ENCODE measurements at regions not wholly inside any gene's neighbourhood (a gene's known extent, or its start where the extent isn't known, plus 50 kb on each side); places are given as distances from the start of the nearest gene placed in this dataset.
"Not testable (repeated sequence)": the region's sequence is repeated elsewhere in the genome, so short reads cannot be mapped to it uniquely, and the experiment has no call there.

GRCh38 chr1:212155219-212155618 is 119.7 kb downstream of the DTL start:
- no peak for DNase-seq (ENCODE audit: low read depth)

GRCh38 chr1:212157252-212157651 is 121.7 kb downstream of the DTL start:
- DNase-seq (ENCODE audit: low read depth) = no peak

DNA sequence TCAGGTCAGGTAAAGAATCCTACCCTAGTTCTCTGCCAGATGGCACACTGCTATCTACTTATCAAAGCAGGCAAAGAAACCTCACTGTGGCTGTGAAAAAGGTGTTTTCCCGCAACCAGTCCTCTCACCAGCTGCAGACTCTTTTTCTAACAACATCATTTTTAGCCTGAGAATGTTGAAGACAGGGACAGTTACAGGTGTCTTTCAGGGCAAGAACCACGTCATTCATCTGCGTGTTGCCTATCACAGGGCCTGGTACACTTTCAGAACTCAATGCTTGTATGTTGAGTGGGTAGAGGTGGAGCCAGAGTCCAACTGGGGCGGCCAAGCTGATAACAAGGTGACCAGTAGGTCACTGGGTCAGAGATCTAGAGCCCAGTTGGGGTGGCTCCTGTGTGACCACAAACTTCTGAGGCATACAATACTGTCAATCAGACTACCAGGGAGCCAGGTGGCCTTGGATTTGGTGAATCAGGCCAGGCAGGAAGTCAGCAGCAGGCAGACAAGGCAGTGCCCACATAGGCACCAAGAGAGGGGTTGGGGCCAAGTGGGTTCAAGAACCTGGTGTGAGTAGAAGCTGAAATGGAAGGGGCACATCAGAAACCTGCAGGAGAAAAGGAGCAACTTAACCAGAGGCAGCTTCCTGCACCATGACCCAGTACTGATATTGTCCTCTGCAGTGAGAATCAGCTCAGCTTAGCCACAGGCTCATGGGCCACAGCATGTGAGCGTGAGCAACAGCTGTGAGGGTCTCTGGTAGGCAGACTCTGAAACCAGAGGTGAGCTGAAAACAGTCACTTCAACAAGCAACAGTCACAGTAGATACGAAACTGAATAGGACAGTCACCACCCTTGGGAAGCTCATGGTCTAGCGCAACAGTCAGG is 123.6 kb downstream of the DTL start:
- no peak for DNase-seq (ENCODE audit: low read depth)

GRCh38 chr1:212161231-212161781 is 123.9 kb upstream of the PPP2R5A start:
- peak; percentile 92 for DNase-seq (ENCODE audit: low read depth)

- DNase-seq (ENCODE audit: low read depth) = peak; percentile 73
Observed at GRCh38 chr1:212162635-212163034, 122.6 kb upstream of the PPP2R5A start.

DNA sequence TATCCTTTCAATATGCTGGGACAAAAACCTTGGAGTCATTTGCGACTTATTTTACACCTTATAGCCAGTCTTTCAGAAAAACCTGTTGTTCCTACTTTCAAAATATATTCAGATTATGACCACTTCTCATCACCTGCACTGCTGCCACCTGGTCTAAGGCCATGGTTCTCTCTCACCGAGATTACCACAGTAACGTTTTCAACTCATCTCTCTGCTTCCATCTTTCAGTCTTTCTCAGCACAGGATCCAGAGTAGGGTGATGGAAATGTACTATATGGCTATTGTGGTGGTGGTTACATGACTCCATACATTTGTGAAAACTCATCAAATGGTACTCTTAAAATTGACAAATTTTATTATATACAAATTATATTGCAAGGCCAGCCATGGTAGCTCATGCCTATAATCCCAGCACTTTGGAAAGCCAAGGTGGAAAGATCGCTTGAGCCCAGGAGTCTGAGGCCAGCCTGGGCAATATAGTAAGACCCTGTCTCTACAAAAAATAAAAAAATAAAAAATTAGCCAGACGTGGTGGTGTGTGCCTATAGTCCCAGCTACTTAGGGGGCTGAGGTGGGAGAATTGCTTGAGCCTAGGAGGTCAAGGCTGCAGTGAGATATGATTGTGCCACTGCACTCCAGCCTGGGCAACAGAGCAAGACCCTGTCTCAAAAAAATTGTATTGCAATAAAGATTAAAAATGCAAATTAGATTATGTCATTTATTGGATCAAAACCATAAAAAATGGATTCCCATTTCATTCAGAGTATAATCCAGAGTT is 120.9 kb upstream of the PPP2R5A start:
- DNase-seq (ENCODE audit: low read depth) = no peak

DNA sequence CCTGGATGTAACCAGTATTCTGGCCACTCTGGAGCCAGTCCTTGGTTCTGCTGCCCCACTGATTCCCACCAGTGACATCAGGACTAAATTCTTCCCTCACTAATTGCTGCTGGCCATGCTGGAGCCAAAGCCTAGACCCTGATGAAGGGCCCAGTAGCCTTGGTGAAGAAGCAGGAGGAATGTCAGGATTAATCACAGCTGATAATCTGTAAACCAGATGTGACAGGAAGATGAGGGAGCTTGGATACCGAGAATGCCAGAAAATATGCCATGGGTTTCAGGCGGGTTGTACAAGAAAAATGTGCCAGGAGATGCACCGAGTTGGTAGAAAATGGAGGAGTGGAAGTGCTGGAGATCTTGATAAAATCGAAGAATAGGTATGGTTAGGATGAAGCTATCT is 119.0 kb upstream of the PPP2R5A start:
- DNase-seq (ENCODE audit: low read depth) = no peak

GRCh38 chr1:212166644-212167043 is 118.6 kb upstream of the PPP2R5A start:
- DNase-seq (ENCODE audit: low read depth) = no peak

DNA sequence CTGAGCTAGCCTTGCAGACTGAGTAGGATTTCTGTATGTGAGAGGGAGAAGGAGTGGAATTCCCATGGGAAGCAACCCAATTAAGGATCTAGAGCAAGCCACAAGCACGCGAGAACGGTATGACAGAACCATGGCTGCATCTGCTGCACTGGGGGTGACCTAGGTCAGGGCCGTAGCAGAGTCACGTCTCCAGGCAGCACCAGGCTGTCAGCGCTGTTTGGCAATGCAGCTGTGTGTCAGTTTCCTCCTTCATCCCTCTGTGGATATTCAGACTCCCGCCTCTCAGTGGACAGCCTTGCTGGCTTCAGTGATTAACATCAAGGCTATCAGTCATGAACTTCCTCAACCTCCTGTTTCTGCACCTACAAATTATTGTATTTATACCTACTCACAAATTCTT is 118.1 kb upstream of the PPP2R5A start:
- peak; percentile 89 for DNase-seq (ENCODE audit: low read depth)

DNA sequence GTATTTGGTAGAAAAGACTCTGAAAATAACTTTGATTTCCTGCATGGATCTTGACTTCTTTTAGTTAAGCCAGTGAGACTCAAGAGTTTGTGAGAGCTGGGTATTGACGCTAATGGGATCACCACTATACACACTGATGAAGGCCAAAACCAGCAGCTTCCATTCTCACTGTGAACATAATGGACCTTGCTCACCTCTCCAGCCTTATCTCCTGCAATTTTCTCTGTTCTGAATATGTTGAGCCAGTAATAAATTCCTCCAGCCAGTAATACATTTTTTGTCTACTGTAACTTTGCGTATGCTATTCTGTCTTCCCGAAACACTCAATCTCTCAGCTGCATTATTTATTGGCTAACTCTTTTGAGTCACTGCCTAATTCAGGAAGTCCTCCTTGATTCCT is 111.6 kb upstream of the PPP2R5A start:
- no peak for DNase-seq (ENCODE audit: low read depth)

DNA sequence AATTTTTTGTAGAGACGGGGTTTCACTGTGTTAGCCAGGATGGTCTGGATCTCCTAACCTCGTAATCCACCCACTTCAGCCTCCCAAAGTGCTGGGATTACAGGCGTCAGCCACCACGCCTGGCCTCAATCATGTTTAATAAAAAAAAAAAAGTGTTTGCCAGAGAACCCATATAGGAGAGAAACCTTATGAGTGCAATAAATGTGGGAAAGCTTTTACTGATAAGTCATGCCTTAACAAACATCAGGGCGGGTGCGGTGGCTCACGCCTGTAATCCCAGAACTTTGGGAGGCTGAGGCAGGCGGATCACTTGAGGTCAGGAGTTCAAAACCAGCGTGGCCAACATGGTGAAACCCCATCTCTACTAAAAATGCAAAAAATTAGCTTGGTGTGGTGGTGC is 110.9 kb upstream of the PPP2R5A start:
- not testable (repeated sequence) for DNase-seq (ENCODE audit: low read depth)

DNA sequence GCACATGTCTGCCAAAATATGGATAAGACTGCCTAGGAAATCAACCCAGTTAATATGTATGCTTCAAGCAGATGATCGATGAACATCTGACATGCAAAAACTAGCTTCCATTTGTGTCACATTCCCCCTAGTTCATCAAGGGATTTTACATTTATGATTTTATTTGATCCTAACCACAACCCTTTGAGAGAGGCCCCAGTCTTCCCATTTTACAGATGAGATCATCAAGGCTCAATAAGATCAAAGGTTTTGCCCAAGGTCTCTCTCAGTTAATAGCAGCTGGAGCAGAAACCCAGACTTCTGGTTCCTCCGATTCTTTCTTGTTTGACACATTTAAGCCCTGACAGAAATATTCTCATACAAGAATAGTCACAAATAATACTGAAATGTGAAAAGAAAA is 107.7 kb upstream of the PPP2R5A start:
- DNase-seq (ENCODE audit: low read depth) = no peak

DNA sequence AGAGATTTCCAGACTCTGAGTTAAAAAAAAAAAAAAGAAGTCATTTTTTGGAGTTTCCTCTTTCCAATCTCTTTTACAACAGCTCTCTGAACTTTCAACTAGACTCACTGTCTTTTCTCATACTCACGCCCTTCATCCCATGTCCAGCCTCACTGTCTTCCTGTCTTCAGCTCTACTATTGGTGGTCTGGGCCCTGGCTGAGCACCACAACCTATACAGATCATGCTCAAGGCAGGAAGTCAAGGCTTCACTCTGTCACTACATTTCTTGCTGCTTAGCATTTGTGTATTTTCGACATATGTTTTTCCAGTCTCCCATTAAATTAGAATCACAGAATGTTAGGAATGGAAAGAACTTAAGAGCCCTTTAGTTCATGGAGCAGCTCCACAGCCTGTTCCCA is 106.4 kb upstream of the PPP2R5A start:
- DNase-seq (ENCODE audit: low read depth) = no peak

- DNase-seq (ENCODE audit: low read depth) = peak; percentile 95
Observed at GRCh38 chr1:212179394-212180076, 105.7 kb upstream of the PPP2R5A start.

DNA sequence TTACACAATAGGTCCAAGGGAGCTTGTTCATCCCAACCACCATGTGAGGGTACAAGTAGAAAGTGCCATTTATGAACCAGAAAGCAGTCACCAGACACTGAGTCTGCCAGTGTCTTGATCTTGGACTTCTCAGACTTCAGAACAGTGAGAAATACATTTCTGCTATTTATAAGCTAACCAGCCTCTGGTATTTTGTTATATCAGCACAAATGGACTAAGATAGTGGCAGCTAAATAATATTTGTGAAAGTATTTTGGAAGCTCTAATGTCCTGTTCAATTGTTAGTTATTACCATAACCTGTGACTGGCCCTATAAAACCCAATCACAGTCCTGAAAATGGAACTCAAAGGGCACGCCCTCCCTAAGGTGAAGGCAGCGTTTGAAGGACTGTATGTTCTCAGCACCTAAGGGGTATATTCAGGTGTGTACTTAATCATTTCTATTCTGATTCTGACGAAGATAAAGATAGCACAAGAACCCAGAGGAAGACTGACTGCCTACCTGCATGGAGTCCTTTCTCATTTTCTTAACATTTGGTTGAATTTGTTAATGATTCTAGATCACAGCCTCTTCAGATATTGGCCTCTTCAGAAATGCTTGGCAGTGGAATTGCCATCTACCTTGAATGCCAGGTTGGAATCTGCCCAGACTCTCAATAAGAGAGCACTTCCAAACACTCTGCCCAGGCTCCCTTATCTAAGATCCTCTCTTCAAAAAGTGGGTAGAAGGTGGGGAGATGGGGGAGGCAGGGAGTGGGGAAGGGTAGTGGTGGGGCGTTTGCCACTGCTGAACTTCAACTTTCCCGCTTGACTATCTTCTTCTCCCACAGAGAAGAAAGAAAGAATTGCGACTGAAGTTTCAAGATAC is 104.0 kb upstream of the PPP2R5A start:
- no peak for DNase-seq (ENCODE audit: low read depth)

DNA sequence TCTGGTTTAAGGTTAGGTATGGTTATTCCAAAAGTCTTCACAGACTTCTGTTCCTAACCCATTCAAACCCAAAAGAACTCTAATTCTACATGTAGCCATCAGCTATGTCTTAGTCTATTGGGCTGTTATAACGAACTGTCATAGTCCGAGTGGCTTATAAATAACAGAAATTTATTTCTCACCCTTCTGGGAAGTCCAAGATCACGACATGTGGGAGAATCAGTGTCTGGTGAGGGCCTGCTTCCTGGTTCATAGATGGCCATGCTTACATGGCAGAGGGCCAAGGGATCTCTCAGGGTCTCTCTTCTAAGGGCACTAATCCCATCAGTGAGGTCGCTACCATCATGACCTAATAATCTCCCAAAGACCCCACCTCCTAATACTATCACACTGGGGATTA is 103.0 kb upstream of the PPP2R5A start:
- no peak for DNase-seq (ENCODE audit: low read depth)

DNA sequence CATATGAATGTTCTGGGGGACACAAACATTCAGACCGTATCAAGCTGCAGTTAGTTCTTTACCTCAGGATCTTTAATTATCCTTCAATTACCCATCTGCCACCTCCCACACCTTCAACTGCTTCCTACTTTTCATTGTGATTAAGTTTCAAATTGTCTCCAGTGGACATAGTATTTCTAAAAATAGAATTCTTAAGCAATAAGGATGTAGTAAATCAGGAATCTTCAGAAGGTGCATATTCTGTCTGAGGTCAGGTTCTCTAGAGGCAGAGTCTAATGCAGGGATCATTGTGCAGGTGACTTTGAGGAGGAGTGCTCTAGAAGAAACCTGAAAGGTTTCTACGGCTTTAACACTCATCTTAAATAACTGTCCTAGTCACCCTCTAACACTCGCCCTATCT is 102.6 kb upstream of the PPP2R5A start:
- no peak for DNase-seq (ENCODE audit: low read depth)

- no peak for DNase-seq (ENCODE audit: low read depth)
Observed at GRCh38 chr1:212186427-212187207, 98.6 kb upstream of the PPP2R5A start.

- DNase-seq (ENCODE audit: low read depth) = no peak
Observed at GRCh38 chr1:212188599-212189351, 96.4 kb upstream of the PPP2R5A start.

Measured in LHCN-M2 (cell line).